ENCODE measurements at regions not wholly inside any gene's neighbourhood (a gene's known extent, or its start where the extent isn't known, plus 50 kb on each side); places are given as distances from the start of the nearest gene placed in this dataset.

GRCh38 chr3:40899286-40899712 lies 300.0 kb upstream of the CTNNB1 start:
- TF ChIP-seq CTCF (IDR thresholded peaks at IDR 0.05; ENCODE audit: insufficient read depth, low read depth, low read length) (no peak), EZH2 (IDR thresholded peaks at IDR 0.05; ENCODE audit: insufficient read depth, low read length) (no peak)
